CD14-positive monocyte (primary cell): ENCODE measurements at regions not wholly inside any gene's neighbourhood (a gene's known extent, or its start where the extent isn't known, plus 50 kb on each side); places are given as distances from the start of the nearest gene placed in this dataset.

ENCODE experiments used
- DNase-seq, 3 donors: peaks; one replicate each; pipeline ENCODE4 v3.0.0-alpha.2; 2011 to 2022
- H2AFZ ChIP-seq: 2 replicates; pipeline ENCODE4 v1.6.0; 2012; ENCODE audit warnings: mild to moderate bottlenecking, low read depth, low read length, inconsistent platforms; ENCODE audit not compliant: insufficient read depth, poor library complexity, severe bottlenecking
- H3K27ac ChIP-seq, 2 donors: 1 replicate in 1 of 2; 2 replicates in 1 of 2; pipeline ENCODE4 v1.5.1; 2012 to 2013; ENCODE audit warnings: low read length in 2 of 2, control low read depth in 1 of 2, inconsistent platforms in 1 of 2, low read depth in 1 of 2, mild to moderate bottlenecking in 1 of 2
- H3K27me3 ChIP-seq, 2 donors: one replicate each; pipeline versions ENCODE4 v1.6.0 to v1.6.1; 2011 to 2013; ENCODE audit warnings: low read length in 2 of 2; ENCODE audit not compliant: control insufficient read depth in 2 of 2, insufficient read depth in 2 of 2
- H3K36me3 ChIP-seq, 2 donors: replicated peaks in 1 of 2; 1 replicate in 1 of 2; 2 replicates in 1 of 2; pipeline versions ENCODE4 v1.5.1 to v1.6.1; 2012 to 2013; ENCODE audit warnings: low read length in 2 of 2, control low read depth in 1 of 2, inconsistent platforms in 1 of 2, mild to moderate bottlenecking in 1 of 2; ENCODE audit not compliant: insufficient read depth in 2 of 2, control insufficient read depth in 1 of 2
- H3K4me1 ChIP-seq, 2 donors: 1 replicate in 1 of 2; 2 replicates in 1 of 2; pipeline versions ENCODE4 v1.5.1 to v1.6.1; 2012 to 2013; ENCODE audit warnings: low read length in 2 of 2, control low read depth in 1 of 2, inconsistent platforms in 1 of 2, mild to moderate bottlenecking in 1 of 2, moderate library complexity in 1 of 2; ENCODE audit not compliant: insufficient read depth in 2 of 2, control insufficient read depth in 1 of 2
- H3K4me2 ChIP-seq: replicated peaks from 2 replicates; pipeline ENCODE3; 2012; ENCODE audit warnings: low read length, moderate library complexity, mild to moderate bottlenecking; ENCODE audit not compliant: poor library complexity, severe bottlenecking; ENCODE audit errors: extremely low read depth
- H3K4me3 ChIP-seq, 3 experiments: fragments of 200-600 bp in 1 of 3; sonication (generic) in 1 of 3; replicated peaks in 1 of 3; 1 replicate in 2 of 3; 2 replicates in 1 of 3; pipeline ENCODE4 v1.5.1; 2011 to 2013; ENCODE audit warnings: low read length in 3 of 3, mild to moderate bottlenecking in 3 of 3, control low read depth in 2 of 3, low read depth in 2 of 3, inconsistent platforms in 1 of 3, moderate library complexity in 1 of 3
- H3K79me2 ChIP-seq: 2 replicates; pipeline ENCODE4 v1.6.0; 2012; ENCODE audit warnings: mild to moderate bottlenecking, control low read depth, inconsistent platforms, low read length, moderate library complexity; ENCODE audit not compliant: insufficient read depth
- H3K9ac ChIP-seq: 2 replicates; pipeline ENCODE4 v1.6.0; 2017; ENCODE audit warnings: low read length, mild to moderate bottlenecking; ENCODE audit not compliant: insufficient read depth, poor library complexity, severe bottlenecking
- H3K9me3 ChIP-seq, 2 donors: replicated peaks in 1 of 2; 1 replicate in 1 of 2; 2 replicates in 1 of 2; pipeline versions ENCODE4 v1.5.1 to v1.6.1; 2012 to 2013; ENCODE audit warnings: low read length in 2 of 2, control low read depth in 1 of 2; ENCODE audit not compliant: control insufficient read depth in 1 of 2, insufficient read depth in 1 of 2
- H4K20me1 ChIP-seq: 2 replicates; pipeline ENCODE4 v1.6.0; 2012; ENCODE audit warnings: mild to moderate bottlenecking, low read length, control low read depth, moderate library complexity; ENCODE audit not compliant: insufficient read depth
- H3K27ac Mint-ChIP-seq, 7 donors: one replicate each; pipeline ENCODE4 v1.8.0; 2020; ENCODE audit warnings: mild to moderate bottlenecking in 7 of 7, mixed read lengths in 7 of 7, moderate library complexity in 6 of 7, inconsistent platforms in 2 of 7
- H3K27me3 Mint-ChIP-seq, 3 donors: one replicate each; pipeline ENCODE4 v1.8.0; 2021 to 2022; ENCODE audit warnings: low read depth in 3 of 3, mild to moderate bottlenecking in 3 of 3, mixed read lengths in 3 of 3, moderate library complexity in 3 of 3, inconsistent platforms in 1 of 3
- H3K36me3 Mint-ChIP-seq, 2 donors: one replicate each; pipeline ENCODE4 v1.8.0; 2020; ENCODE audit warnings: mixed read lengths in 2 of 2, inconsistent platforms in 1 of 2, mild to moderate bottlenecking in 1 of 2
- H3K4me1 Mint-ChIP-seq: one replicate; pipeline ENCODE4 v1.8.0; 2020; ENCODE audit warnings: mild to moderate bottlenecking, mixed read lengths
- H3K4me3 Mint-ChIP-seq, 2 donors: one replicate each; pipeline ENCODE4 v1.8.0; 2020; ENCODE audit warnings: mild to moderate bottlenecking in 2 of 2, mixed read lengths in 2 of 2, moderate library complexity in 1 of 2
- H3K9me3 Mint-ChIP-seq, 7 donors: one replicate each; pipeline ENCODE4 v1.8.0; 2020 to 2022; ENCODE audit warnings: mixed read lengths in 7 of 7, mild to moderate bottlenecking in 6 of 7, moderate library complexity in 6 of 7, inconsistent platforms in 2 of 7
- WGBS: methylation state at CpG from one replicate; pipeline ENCODE4 v1.1.5; 2013; ENCODE audit warnings: missing lambda C conversion rate; ENCODE audit not compliant: insufficient coverage; 5-methylcytosine and 5-hydroxymethylcytosine counted together
- intact Hi-C, 2 donors: fragments of 100-400 bp; cut with micrococcal nuclease; formaldehyde crosslinking; loops; one replicate each; pipeline versions ENCODE4 v1.15.0 to v1.15.1; 2023
- TF ChIP-seq, protein P1 (sequence below): fragments of 200-600 bp; IDR thresholded peaks from one replicate; pipeline ENCODE4 v1.8.0; 2022; ENCODE audit warnings: antibody characterized with exemption, mild to moderate bottlenecking

DNA sequence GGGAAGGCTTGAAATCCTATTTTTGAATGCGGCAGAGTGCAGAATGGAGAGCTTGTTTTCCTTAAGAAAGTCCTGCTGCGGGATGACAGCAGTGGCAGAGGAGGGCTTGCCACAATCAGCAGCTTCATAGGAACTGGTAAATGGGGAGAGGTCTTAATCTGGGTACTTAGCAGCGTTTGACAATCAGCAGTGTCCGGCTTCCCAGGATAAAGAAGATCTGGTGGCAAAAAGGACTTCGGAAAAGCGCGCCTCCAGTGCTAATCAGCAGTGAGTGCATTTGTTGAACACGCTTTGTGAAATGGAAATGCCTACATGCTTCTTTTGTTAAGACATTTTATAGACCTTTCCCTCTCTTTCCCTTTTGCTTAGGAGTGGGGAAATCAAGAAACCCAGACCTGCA, 735.7 kb downstream of the QKI start:
- WGBS, result 94% methylated on average over 5 of the region's 8 CpGs
- Mint-ChIP-seq H3K4me1 (no peaks in the 10 kb centered on the region), H3K36me3 (no peaks in the 10 kb centered on the region)

DNA sequence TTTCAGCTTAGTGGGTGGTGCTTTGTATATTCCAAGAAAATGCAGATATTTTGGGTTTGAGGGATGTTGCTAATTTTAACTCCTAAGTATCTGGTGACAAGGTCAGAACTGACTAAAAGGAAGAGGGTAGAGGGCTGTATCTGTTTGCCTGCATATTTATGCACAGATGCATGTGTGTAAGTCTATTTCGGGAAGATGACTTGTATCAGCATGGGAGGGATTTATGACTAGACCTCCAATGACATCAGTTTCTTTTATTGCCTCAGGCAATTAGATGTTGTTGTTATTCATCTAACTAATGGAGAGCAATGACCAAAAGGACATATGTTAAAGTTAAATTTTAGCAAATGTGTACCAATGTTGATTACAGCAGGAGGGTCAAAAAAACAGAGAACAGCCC, 734.3 kb downstream of the QKI start:
- H3K27ac Mint-ChIP-seq, result no peak overlapping the region
- TF ChIP-seq, protein P1, sequence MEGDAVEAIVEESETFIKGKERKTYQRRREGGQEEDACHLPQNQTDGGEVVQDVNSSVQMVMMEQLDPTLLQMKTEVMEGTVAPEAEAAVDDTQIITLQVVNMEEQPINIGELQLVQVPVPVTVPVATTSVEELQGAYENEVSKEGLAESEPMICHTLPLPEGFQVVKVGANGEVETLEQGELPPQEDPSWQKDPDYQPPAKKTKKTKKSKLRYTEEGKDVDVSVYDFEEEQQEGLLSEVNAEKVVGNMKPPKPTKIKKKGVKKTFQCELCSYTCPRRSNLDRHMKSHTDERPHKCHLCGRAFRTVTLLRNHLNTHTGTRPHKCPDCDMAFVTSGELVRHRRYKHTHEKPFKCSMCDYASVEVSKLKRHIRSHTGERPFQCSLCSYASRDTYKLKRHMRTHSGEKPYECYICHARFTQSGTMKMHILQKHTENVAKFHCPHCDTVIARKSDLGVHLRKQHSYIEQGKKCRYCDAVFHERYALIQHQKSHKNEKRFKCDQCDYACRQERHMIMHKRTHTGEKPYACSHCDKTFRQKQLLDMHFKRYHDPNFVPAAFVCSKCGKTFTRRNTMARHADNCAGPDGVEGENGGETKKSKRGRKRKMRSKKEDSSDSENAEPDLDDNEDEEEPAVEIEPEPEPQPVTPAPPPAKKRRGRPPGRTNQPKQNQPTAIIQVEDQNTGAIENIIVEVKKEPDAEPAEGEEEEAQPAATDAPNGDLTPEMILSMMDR, result no peak
- Histone ChIP-seq H3K27me3 (no peaks in the 10 kb centered on the region), H3K9ac (no peak overlapping the region), H3K4me2 (no peak overlapping the region), H2AFZ (no peak overlapping the region), H3K79me2 (no peaks in the 10 kb centered on the region), H3K9me3 (peaks cover 0 to 21% of the 10 kb centered on the region in 2 donors), H3K36me3 (no peaks in the 10 kb centered on the region), H4K20me1 (no peaks in the 10 kb centered on the region), H3K4me1 (no peaks in the 10 kb centered on the region), H3K4me3 (no peak overlapping the region), H3K27ac (no peak overlapping the region)
- no peaks in the 10 kb centered on the region for H3K4me1 Mint-ChIP-seq
- H3K4me3 Mint-ChIP-seq, result no peak overlapping the region
- no CpG with 5 or more reads among the region's 1 CpG for WGBS
- H3K36me3 Mint-ChIP-seq, result no peaks in the 10 kb centered on the region
- H3K9me3 Mint-ChIP-seq, result peaks cover 2 to 17% (median 3%) of the 10 kb centered on the region in 7 donors
- H3K27me3 Mint-ChIP-seq, result no peaks in the 10 kb centered on the region
- DNase-seq, result no peak
- intact Hi-C loops, result no loop called here

More for the DNA sequence above, 735.7 kb downstream of the QKI start:
- H3K36me3 ChIP-seq, result no peaks in the 10 kb centered on the region
- peaks cover 0 to 14% of the 10 kb centered on the region in 2 donors for H3K9me3 ChIP-seq
- H3K27ac ChIP-seq, result no peak overlapping the region
- Mint-ChIP-seq H3K4me3 (no peak overlapping the region), H3K27ac (no peak overlapping the region), H3K27me3 (no peaks in the 10 kb centered on the region), H3K9me3 (peaks cover 0 to 17% (median 5%) of the 10 kb centered on the region in 7 donors)
- no peak for DNase-seq
- no peak overlapping the region for H2AFZ ChIP-seq
- TF ChIP-seq, protein P1, result no peak
- no peak overlapping the region for H3K9ac ChIP-seq
- H3K4me1 ChIP-seq, result no peaks in the 10 kb centered on the region
- no peaks in the 10 kb centered on the region for H3K79me2 ChIP-seq
- intact Hi-C loops, result no loop called here
- no peak overlapping the region for H3K4me3 ChIP-seq
- no peaks in the 10 kb centered on the region for H4K20me1 ChIP-seq
- H3K27me3 ChIP-seq, result no peaks in the 10 kb centered on the region
- no peak overlapping the region for H3K4me2 ChIP-seq
